ENCODE measurements at regions not wholly inside any gene's neighbourhood (a gene's known extent, or its start where the extent isn't known, plus 50 kb on each side); places are given as distances from the start of the nearest gene placed in this dataset.

DNA sequence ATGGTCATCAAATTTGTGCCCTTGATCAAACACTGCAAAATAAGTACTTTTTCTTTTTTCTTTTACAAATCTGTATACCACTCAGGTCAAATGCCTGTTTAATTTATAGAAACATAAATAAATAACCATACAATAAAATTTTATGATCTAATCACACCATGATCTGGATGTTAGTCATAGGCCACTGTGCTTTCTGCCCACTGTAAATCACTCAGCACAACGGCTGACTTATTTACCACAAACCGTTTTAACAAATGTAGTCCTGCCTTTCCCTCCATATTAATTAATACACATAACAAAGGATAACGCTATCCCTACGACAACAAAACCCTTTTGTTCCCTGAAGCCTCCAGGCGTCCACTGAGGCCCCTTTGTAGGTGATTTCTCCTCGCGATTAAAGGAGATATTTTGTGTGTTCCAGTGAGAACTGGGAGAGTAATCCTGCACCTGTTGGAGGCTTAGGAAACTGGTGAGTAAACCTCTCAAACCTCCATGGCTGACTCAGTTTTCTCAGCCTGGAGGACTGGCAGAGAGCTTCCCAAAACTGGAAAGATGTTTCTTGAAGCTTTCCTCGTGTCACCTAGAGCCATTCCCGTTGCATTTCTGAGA is 477.1 kb upstream of the SGCG start:
- Histone ChIP-seq H4K20me1 (ENCODE audit: low read length) (no peaks in the 10 kb centered on the region), H3K4me2 (ENCODE audit: low read length) (no peak overlapping the region), H3F3A (ENCODE audit: low read length, unreplicated experiment) (no peaks in the 10 kb centered on the region), H3K36me3 (ENCODE audit: low read depth, low read length) (no peaks in the 10 kb centered on the region), H3K9me2 (replicated peaks; ENCODE audit: low read length) (no peaks in the 10 kb centered on the region), H3K27ac (ENCODE audit: low read length) (peak overlapping the region; percentile 12; the same call in 1 of the 2 replicates), H3K4me1 (ENCODE audit: insufficient read depth, low read length) (peaks cover 14% of the 10 kb centered on the region), H3K9ac (ENCODE audit: low read length) (no peak overlapping the region), H3K4me3 (ENCODE audit: low read length) (no peak overlapping the region), H3K9me3 (ENCODE audit: low read length) (no peaks in the 10 kb centered on the region), H3K27me3 (ENCODE audit: low read length) (0 out of 2 replicates have a peak, but pooled peaks cover 3% of the 10 kb centered on the region), H2AFZ (ENCODE audit: low read length) (no peak overlapping the region), H3K79me2 (ENCODE audit: low read length) (no peaks in the 10 kb centered on the region)
- CTCF ChIA-PET: no interaction called here
- POLR2A ChIA-PET (ENCODE audit: unreplicated experiment): no interaction called here
- intact Hi-C loops (cut with micrococcal nuclease): no loop called here
- no TSS peak for BruUV-seq (replicated peaks)
- TF ChIP-seq, protein P1, sequence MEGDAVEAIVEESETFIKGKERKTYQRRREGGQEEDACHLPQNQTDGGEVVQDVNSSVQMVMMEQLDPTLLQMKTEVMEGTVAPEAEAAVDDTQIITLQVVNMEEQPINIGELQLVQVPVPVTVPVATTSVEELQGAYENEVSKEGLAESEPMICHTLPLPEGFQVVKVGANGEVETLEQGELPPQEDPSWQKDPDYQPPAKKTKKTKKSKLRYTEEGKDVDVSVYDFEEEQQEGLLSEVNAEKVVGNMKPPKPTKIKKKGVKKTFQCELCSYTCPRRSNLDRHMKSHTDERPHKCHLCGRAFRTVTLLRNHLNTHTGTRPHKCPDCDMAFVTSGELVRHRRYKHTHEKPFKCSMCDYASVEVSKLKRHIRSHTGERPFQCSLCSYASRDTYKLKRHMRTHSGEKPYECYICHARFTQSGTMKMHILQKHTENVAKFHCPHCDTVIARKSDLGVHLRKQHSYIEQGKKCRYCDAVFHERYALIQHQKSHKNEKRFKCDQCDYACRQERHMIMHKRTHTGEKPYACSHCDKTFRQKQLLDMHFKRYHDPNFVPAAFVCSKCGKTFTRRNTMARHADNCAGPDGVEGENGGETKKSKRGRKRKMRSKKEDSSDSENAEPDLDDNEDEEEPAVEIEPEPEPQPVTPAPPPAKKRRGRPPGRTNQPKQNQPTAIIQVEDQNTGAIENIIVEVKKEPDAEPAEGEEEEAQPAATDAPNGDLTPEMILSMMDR (conservative IDR thresholded peaks at IDR 0.05; ENCODE audit: low read depth, low read length): no peak
- TF ChIP-seq EZH2 (IDR thresholded peaks at IDR 0.05; ENCODE audit: low read length, unreplicated experiment) (no peak), EZH2phosphoT487 (IDR thresholded peaks at IDR 0.05; ENCODE audit: borderline replicate concordance, low read length) (no peak)
- peak; percentile 70 for ATAC-seq
- DNase-seq: peak; percentile 56

DNA sequence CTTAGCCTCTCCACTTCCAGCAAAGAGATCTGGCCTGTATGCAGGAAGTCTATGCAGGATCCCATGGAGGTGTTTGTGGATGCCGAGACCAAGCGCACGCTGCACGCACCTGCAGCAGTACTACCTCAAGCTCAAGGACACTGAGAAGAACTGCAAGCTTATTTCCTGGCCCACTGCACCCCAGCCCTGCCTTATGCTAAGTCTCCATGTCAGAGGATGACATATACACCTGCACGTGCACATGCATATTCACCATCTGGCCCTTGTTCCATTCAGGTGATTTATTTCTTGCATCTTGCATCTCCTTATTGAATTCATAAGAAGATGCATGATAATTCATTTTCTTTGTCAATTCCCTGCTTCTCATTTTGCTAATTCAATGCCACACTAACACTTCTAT is 472.8 kb upstream of the SGCG start:
- Histone ChIP-seq H2AFZ (ENCODE audit: low read length) (no peak overlapping the region), H3K27ac (ENCODE audit: low read length) (no peak overlapping the region), H4K20me1 (ENCODE audit: low read length) (no peaks in the 10 kb centered on the region), H3K9me2 (replicated peaks; ENCODE audit: low read length) (no peaks in the 10 kb centered on the region), H3K27me3 (ENCODE audit: low read length) (peaks cover 11% of the 10 kb centered on the region), H3K9ac (ENCODE audit: low read length) (no peak overlapping the region), H3K4me3 (ENCODE audit: low read length) (no peak overlapping the region), H3F3A (ENCODE audit: low read length, unreplicated experiment) (no peaks in the 10 kb centered on the region), H3K4me2 (ENCODE audit: low read length) (no peak overlapping the region), H3K4me1 (ENCODE audit: insufficient read depth, low read length) (peaks cover 10% of the 10 kb centered on the region), H3K9me3 (ENCODE audit: low read length) (no peaks in the 10 kb centered on the region), H3K36me3 (ENCODE audit: low read depth, low read length) (no peaks in the 10 kb centered on the region), H3K79me2 (ENCODE audit: low read length) (no peaks in the 10 kb centered on the region)
- ATAC-seq (no peak), DNase-seq (no peak)
- POLR2A ChIA-PET (ENCODE audit: unreplicated experiment): no interaction called here
- BruUV-seq (replicated peaks): no TSS peak
- CTCF ChIA-PET: no interaction called here
- TF ChIP-seq, protein P1 (conservative IDR thresholded peaks at IDR 0.05; ENCODE audit: low read depth, low read length): no peak
- TF ChIP-seq EZH2phosphoT487 (IDR thresholded peaks at IDR 0.05; ENCODE audit: borderline replicate concordance, low read length) (no peak), EZH2 (IDR thresholded peaks at IDR 0.05; ENCODE audit: low read length, unreplicated experiment) (no peak)
- intact Hi-C loops (cut with micrococcal nuclease): no loop called here

DNA sequence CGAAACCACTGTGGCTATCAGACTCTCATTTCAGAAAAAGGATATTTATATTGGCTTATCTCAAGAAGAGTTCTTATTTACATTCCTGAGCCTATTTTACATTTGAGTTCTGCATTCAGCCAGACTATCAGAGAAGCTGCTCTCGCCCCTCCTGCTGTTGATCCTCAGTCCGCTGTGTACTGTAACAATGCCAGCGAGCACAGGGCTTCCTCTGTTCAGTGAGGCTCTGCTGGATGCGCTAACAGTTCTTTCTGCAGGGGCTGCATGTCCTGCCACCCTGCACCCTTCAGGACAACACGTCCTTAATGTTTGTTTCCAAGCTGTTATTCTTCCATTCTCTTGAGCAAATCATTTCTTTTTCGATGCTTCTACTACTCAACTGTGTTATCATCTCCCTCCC is 463.7 kb upstream of the SGCG start:
- ATAC-seq: no peak
- intact Hi-C loops (cut with micrococcal nuclease): no loop called here

More for the DNA sequence above, 463.7 kb upstream of the SGCG start:
- Histone ChIP-seq H3K27ac (ENCODE audit: low read length) (no peak overlapping the region), H3K9ac (ENCODE audit: low read length) (no peak overlapping the region), H4K20me1 (ENCODE audit: low read length) (no peaks in the 10 kb centered on the region), H3K9me2 (replicated peaks; ENCODE audit: low read length) (no peaks in the 10 kb centered on the region), H3K4me1 (ENCODE audit: insufficient read depth, low read length) (no peaks in the 10 kb centered on the region), H3F3A (ENCODE audit: low read length, unreplicated experiment) (no peaks in the 10 kb centered on the region), H3K27me3 (ENCODE audit: low read length) (0 out of 2 replicates have a peak, but pooled peaks cover 6% of the 10 kb centered on the region), H3K4me2 (ENCODE audit: low read length) (no peak overlapping the region), H3K9me3 (ENCODE audit: low read length) (no peaks in the 10 kb centered on the region), H3K79me2 (ENCODE audit: low read length) (no peaks in the 10 kb centered on the region), H2AFZ (ENCODE audit: low read length) (no peak overlapping the region), H3K4me3 (ENCODE audit: low read length) (no peak overlapping the region), H3K36me3 (ENCODE audit: low read depth, low read length) (no peaks in the 10 kb centered on the region)
- ChIA-PET POLR2A (ENCODE audit: unreplicated experiment) (no interaction called here), CTCF (no interaction called here)
- TF ChIP-seq EZH2 (IDR thresholded peaks at IDR 0.05; ENCODE audit: low read length, unreplicated experiment) (no peak), EZH2phosphoT487 (IDR thresholded peaks at IDR 0.05; ENCODE audit: borderline replicate concordance, low read length) (no peak)
- TF ChIP-seq, protein P1 (conservative IDR thresholded peaks at IDR 0.05; ENCODE audit: low read depth, low read length): no peak
- BruUV-seq (replicated peaks): no TSS peak
- DNase-seq: no peak
